Endothelial cell of umbilical vein (primary cell): ENCODE measurements at regions not wholly inside any gene's neighbourhood (a gene's known extent, or its start where the extent isn't known, plus 50 kb on each side); places are given as distances from the start of the nearest gene placed in this dataset.

Experiments used
- BruUV-seq: library from RNA; stranded (reverse); fragments of 400-500 nt; replicated peaks from 2 replicates; lab custom pipeline; 2021; lab: Mats Ljungman, UMichigan
- CTCF ChIA-PET: fragments of 300-600, 350-600 bp; sonication (Branson Sonifier 250); formaldehyde crosslinking; loops from one replicate; lab custom pipeline; 2021; ENCODE audit warnings: antibody characterized with exemption, inconsistent platforms; lab: Charles Lee
- POLR2A ChIA-PET: fragments of 300-600, 350-600 bp; sonication (Branson Sonifier 250); formaldehyde crosslinking; loops from one replicate; lab custom pipeline; 2021; ENCODE audit warnings: antibody characterized with exemption, inconsistent platforms; lab: Charles Lee
- DNase-seq: peaks from one replicate; pipeline ENCODE4 v3.0.0-alpha.2; 2011; ENCODE audit warnings: low read depth, low spot score
- FAIRE-seq: peaks from 2 replicates; lab custom pipeline; 2011; peaks lifted over from hg19 to GRCh38; lab: Jason Lieb, UNC
- H2AFZ ChIP-seq: 2 replicates; pipeline ENCODE4 v1.6.0; 2012; ENCODE audit warnings: low read depth, low read length, control low read depth, inconsistent platforms
- H3K27ac ChIP-seq: 2 replicates; pipeline ENCODE4 v1.5.1; 2011; ENCODE audit warnings: low read depth, mild to moderate bottlenecking, control low read depth, low read length, moderate library complexity; ENCODE audit not compliant: insufficient read depth
- H3K27me3 ChIP-seq, 2 experiments: 2 replicates each; pipeline versions ENCODE4 v1.6.0 to v1.6.1; 2011; ENCODE audit warnings: low read length in 2 of 2, mixed read lengths in 1 of 2; ENCODE audit not compliant: control insufficient read depth in 2 of 2, insufficient read depth in 2 of 2
- H3K36me3 ChIP-seq, 2 experiments: 2 replicates in 1 of 2; 3 replicates in 1 of 2; pipeline ENCODE4 v1.5.1; 2011; ENCODE audit warnings: low read length in 2 of 2, mild to moderate bottlenecking in 1 of 2, moderate library complexity in 1 of 2; ENCODE audit not compliant: control insufficient read depth in 2 of 2, insufficient read depth in 2 of 2; ENCODE audit errors: extremely low read depth in 1 of 2
- H3K4me1 ChIP-seq: 3 replicates; pipeline ENCODE4 v1.5.1; 2011; ENCODE audit warnings: mild to moderate bottlenecking, low read length; ENCODE audit not compliant: control insufficient read depth, insufficient read depth; ENCODE audit errors: extremely low read depth
- H3K4me2 ChIP-seq: 2 replicates; pipeline ENCODE4 v1.6.1; 2011; ENCODE audit warnings: low read length, control low read depth, mixed read lengths; ENCODE audit not compliant: insufficient read depth
- H3K4me3 ChIP-seq, 3 experiments: fragments of 200-600 bp in 1 of 3; sonication (generic), shearing (Covaris generic) in 1 of 3; replicated peaks in 1 of 3; 2 replicates each; pipeline ENCODE4 v1.5.1; 2011 to 2016; ENCODE audit warnings: control low read depth in 3 of 3, low read length in 3 of 3, mild to moderate bottlenecking in 2 of 3, inconsistent platforms in 1 of 3, low read depth in 1 of 3, moderate library complexity in 1 of 3; ENCODE audit not compliant: insufficient read depth in 1 of 3
- H3K79me2 ChIP-seq: 2 replicates; pipeline ENCODE4 v1.6.0; 2012; ENCODE audit warnings: low read length, inconsistent platforms; ENCODE audit not compliant: control insufficient read depth, insufficient read depth
- H3K9ac ChIP-seq: replicated peaks from 2 replicates; pipeline ENCODE3; 2011; ENCODE audit warnings: low read length, control low read depth; ENCODE audit not compliant: insufficient read depth; ENCODE audit errors: extremely low read depth
- H3K9me1 ChIP-seq: replicated peaks from 3 replicates; pipeline ENCODE4 v1.6.0; 2011; ENCODE audit warnings: mild to moderate bottlenecking, low read length; ENCODE audit not compliant: control insufficient read depth, insufficient read depth; ENCODE audit errors: extremely low read depth
- H3K9me3 ChIP-seq: replicated peaks from 2 replicates; pipeline ENCODE4 v1.5.1; 2012; ENCODE audit warnings: low read length, inconsistent platforms; ENCODE audit not compliant: control insufficient read depth, insufficient read depth
- H4K20me1 ChIP-seq: replicated peaks from 2 replicates; pipeline ENCODE3; 2011; ENCODE audit warnings: mild to moderate bottlenecking, low read length; ENCODE audit not compliant: control insufficient read depth, insufficient read depth; ENCODE audit errors: extremely low read depth
- EZH2 ChIP-seq: IDR thresholded peaks from 2 replicates; pipeline ENCODE4 v1.6.1; 2012; ENCODE audit warnings: borderline replicate concordance, low read depth, mild to moderate bottlenecking, moderate library complexity, low read length, inconsistent platforms; ENCODE audit not compliant: severe bottlenecking
- FOS ChIP-seq: IDR thresholded peaks from 2 replicates; pipeline ENCODE4 v1.6.1; 2011; ENCODE audit warnings: mild to moderate bottlenecking, low read length, moderate library complexity, borderline replicate concordance; ENCODE audit not compliant: insufficient read depth
- GATA2 ChIP-seq: IDR thresholded peaks from 2 replicates; pipeline ENCODE4 v1.7.0; 2011; ENCODE audit warnings: low read depth, mild to moderate bottlenecking, moderate library complexity, mixed read lengths, low read length; ENCODE audit not compliant: insufficient read length, insufficient read depth
- JUN ChIP-seq: IDR thresholded peaks from 2 replicates; pipeline ENCODE4 v1.6.1; 2011; ENCODE audit warnings: borderline replicate concordance, low read depth; ENCODE audit not compliant: insufficient read length, insufficient read depth
- MYC ChIP-seq: IDR thresholded peaks from one replicate; pipeline ENCODE4 v1.6.1; 2011; ENCODE audit warnings: mild to moderate bottlenecking, low read depth, low read length
- POLR2A ChIP-seq: IDR thresholded peaks from 2 replicates; pipeline ENCODE4 v1.6.1; 2012; ENCODE audit warnings: low read depth, mild to moderate bottlenecking, control low read depth, low read length
- POLR2AphosphoS5 ChIP-seq: IDR thresholded peaks from 2 replicates; pipeline ENCODE4 v1.6.1; 2012; ENCODE audit warnings: low read depth, mild to moderate bottlenecking, control low read depth, low read length, moderate library complexity; ENCODE audit not compliant: insufficient read depth
- dilution Hi-C: fragments of 300-500 bp; cut with MboI; formaldehyde crosslinking; loops from one replicate; pipeline ENCODE4 v1.15.0; 2019; ENCODE audit warnings: low sequenced_read_pairs; ENCODE audit not compliant: extremely low pct_ligation_motif_present
- intact Hi-C: fragments of 100-400 bp; cut with micrococcal nuclease; formaldehyde crosslinking; loops from one replicate; pipeline ENCODE4 v1.10.0; 2022
- TF ChIP-seq, protein P1 (sequence below): IDR thresholded peaks from 2 replicates; pipeline ENCODE4 v1.6.1; 2011; ENCODE audit not compliant: insufficient read depth, insufficient read length
- TF ChIP-seq, protein P2 (sequence below), 2 donors: IDR thresholded peaks; 1 replicate in 1 of 2; 2 replicates in 1 of 2; pipeline ENCODE4 v1.5.1; 2011; ENCODE audit warnings: low read length in 2 of 2, mild to moderate bottlenecking in 2 of 2, moderate library complexity in 2 of 2, control low read depth in 1 of 2, inconsistent platforms in 1 of 2, low read depth in 1 of 2; ENCODE audit not compliant: insufficient read depth in 1 of 2; ENCODE audit errors: extremely low read depth in 1 of 2

DNA sequence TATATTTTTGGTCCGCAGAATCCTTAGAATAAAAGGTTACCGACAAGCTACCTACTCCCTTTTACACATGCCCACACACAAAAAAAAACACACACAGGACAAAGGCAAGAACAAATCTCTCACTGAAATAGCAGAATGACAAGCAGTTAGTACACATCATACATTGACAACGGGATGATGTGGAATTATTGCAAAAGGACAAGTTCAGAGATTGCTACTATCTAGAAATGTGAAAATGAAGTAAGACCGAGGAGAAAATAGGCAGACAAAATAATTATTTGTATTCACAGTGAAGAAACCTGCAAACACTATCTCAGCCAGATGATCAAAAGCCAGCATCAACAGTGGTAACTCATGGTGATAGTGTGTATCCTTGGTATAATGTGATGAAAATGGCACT is 112.2 kb upstream of the C3orf80 start:
- ChIA-PET CTCF (interaction anchor here (1.0 kb wide), 1 partner anchor 21 kb away, joined by 3 read pairs; no protein-coding TSS in a partner anchor), POLR2A (no interaction called here)
- no peaks in the 10 kb centered on the region for H3K36me3 ChIP-seq
- no peak overlapping the region for H3K9ac ChIP-seq
- intact Hi-C loops: no loop called here
- H3K27me3 ChIP-seq: peaks cover 7 to 8% of the 10 kb centered on the region in 2 experiments
- no peaks in the 10 kb centered on the region for H3K79me2 ChIP-seq
- H2AFZ ChIP-seq: no peak overlapping the region
- FAIRE-seq: no peak
- H3K4me1 ChIP-seq: no peaks in the 10 kb centered on the region
- H3K27ac ChIP-seq: no peak overlapping the region
- TF ChIP-seq, protein P1, sequence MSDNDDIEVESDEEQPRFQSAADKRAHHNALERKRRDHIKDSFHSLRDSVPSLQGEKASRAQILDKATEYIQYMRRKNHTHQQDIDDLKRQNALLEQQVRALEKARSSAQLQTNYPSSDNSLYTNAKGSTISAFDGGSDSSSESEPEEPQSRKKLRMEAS: no peak
- no peak for TF ChIP-seq GATA2
- no peak for TF ChIP-seq FOS
- no peak for TF ChIP-seq POLR2A
- TF ChIP-seq POLR2AphosphoS5: no peak
- TF ChIP-seq JUN: no peak
- TF ChIP-seq MYC: no peak
- TF ChIP-seq, protein P2, sequence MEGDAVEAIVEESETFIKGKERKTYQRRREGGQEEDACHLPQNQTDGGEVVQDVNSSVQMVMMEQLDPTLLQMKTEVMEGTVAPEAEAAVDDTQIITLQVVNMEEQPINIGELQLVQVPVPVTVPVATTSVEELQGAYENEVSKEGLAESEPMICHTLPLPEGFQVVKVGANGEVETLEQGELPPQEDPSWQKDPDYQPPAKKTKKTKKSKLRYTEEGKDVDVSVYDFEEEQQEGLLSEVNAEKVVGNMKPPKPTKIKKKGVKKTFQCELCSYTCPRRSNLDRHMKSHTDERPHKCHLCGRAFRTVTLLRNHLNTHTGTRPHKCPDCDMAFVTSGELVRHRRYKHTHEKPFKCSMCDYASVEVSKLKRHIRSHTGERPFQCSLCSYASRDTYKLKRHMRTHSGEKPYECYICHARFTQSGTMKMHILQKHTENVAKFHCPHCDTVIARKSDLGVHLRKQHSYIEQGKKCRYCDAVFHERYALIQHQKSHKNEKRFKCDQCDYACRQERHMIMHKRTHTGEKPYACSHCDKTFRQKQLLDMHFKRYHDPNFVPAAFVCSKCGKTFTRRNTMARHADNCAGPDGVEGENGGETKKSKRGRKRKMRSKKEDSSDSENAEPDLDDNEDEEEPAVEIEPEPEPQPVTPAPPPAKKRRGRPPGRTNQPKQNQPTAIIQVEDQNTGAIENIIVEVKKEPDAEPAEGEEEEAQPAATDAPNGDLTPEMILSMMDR (IDR thresholded peaks at IDR 0.05; ENCODE audit: extremely low read depth in 1 of 2, insufficient read depth in 1 of 2, low read depth in 1 of 2, low read length in 2 of 2): no peak
- TF ChIP-seq EZH2: no peak
- H3K9me1 ChIP-seq: no peaks in the 10 kb centered on the region
- H4K20me1 ChIP-seq: no peaks in the 10 kb centered on the region
- dilution Hi-C loops: no loop called here
- no TSS peak for BruUV-seq
- no peak overlapping the region for H3K4me3 ChIP-seq
- no peaks in the 10 kb centered on the region for H3K9me3 ChIP-seq
- no peak for DNase-seq
- H3K4me2 ChIP-seq: no peak overlapping the region
